GM10266 (cell line): ENCODE measurements at regions not wholly inside any gene's neighbourhood (a gene's known extent, or its start where the extent isn't known, plus 50 kb on each side); places are given as distances from the start of the nearest gene placed in this dataset.
A peak's percentile ranks its signal among the peaks of the same experiment; 100 is the strongest.

ENCODE experiments used
- DNase-seq: peaks from one replicate; pipeline ENCODE4 v3.0.0; 2012; ENCODE audit errors: extremely low spot score
- TF ChIP-seq, protein P1 (sequence below): IDR thresholded peaks from 2 replicates; pipeline ENCODE4 v1.5.1; 2012; ENCODE audit warnings: mild to moderate bottlenecking, low read depth; ENCODE audit not compliant: control insufficient read depth, insufficient read depth; ENCODE audit errors: missing control alignments

DNA sequence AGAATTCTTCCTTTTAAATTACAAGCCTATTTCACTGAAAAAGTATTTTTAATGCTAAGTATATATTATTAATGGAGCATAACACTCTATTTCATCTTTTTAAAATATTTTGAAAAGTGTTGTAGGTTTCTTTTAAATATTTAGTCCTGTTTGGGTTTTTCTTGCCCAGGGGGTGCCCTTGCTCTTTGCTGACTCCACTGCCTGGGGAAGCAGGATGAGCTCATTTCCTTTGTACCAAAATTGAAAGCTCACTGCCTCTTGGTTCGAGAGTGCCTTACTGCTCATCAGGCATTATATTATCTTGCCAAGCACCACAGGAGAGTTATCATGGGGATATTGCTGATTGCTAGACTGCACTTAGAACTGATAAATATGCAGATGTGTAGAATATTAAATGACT lies 819.2 kb downstream of the PCDH18 start:
- TF ChIP-seq, protein P1, sequence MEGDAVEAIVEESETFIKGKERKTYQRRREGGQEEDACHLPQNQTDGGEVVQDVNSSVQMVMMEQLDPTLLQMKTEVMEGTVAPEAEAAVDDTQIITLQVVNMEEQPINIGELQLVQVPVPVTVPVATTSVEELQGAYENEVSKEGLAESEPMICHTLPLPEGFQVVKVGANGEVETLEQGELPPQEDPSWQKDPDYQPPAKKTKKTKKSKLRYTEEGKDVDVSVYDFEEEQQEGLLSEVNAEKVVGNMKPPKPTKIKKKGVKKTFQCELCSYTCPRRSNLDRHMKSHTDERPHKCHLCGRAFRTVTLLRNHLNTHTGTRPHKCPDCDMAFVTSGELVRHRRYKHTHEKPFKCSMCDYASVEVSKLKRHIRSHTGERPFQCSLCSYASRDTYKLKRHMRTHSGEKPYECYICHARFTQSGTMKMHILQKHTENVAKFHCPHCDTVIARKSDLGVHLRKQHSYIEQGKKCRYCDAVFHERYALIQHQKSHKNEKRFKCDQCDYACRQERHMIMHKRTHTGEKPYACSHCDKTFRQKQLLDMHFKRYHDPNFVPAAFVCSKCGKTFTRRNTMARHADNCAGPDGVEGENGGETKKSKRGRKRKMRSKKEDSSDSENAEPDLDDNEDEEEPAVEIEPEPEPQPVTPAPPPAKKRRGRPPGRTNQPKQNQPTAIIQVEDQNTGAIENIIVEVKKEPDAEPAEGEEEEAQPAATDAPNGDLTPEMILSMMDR: no peak
- peak; percentile 5 for DNase-seq

DNA sequence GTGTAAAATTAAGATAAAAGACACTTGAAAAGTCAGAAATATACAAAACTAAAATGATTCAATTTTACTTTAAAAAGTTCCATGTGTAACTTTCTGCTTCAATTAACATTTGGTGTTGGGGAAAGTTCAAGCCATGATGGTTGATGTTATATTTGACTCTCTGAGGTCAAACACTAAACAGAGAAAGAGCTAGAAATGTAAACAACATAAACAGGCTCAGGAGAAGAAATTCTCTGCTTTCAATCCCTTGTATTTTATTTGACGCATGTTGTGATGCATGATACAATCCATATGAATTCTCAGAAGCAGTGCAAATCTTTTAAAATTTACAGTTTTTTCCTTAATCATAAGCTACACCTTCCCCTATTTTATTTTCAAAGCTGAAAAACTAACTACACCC lies 822.4 kb downstream of the PCDH18 start:
- TF ChIP-seq, protein P1: no peak
- DNase-seq: no peak

- DNase-seq: no peak
Measured at GRCh38 chr4:136706942-136707341, 825.4 kb downstream of the PCDH18 start.

GRCh38 chr4:136699905-136700304 lies 832.4 kb downstream of the PCDH18 start:
- no peak for DNase-seq
- TF ChIP-seq, protein P1: no peak

More at GRCh38 chr4:136706942-136707341, 825.4 kb downstream of the PCDH18 start:
- TF ChIP-seq, protein P1: no peak

- TF ChIP-seq, protein P1: no peak
Measured at GRCh38 chr4:136691607-136692006, 840.7 kb downstream of the PCDH18 start.

GRCh38 chr4:136690360-136690759 lies 841.9 kb downstream of the PCDH18 start:
- TF ChIP-seq, protein P1: no peak
- DNase-seq: no peak

More at GRCh38 chr4:136691607-136692006, 840.7 kb downstream of the PCDH18 start:
- no peak for DNase-seq

DNA sequence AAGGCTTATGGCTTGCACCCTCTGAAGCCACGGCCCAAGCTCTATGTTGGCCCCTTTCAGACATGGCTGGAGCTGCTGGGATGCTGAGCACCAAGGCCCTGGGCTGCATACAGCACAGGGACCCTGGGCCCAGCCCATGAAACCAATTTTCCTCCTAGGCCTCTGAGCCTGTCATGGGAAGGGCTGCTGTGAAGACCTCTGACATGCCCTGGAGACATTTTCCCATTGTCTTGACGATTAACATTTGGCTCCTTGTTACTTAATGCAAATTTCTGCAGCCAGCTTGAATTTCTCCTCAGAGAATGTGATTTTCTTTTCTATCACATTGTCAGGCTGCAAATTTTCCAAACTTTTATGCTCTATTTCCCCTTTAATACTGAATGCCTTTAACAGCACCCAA lies 844.7 kb downstream of the PCDH18 start:
- no peak for DNase-seq
- TF ChIP-seq, protein P1: no peak
